MCF 10A (cell line): ENCODE measurements at regions not wholly inside any gene's neighbourhood (a gene's known extent, or its start where the extent isn't known, plus 50 kb on each side); places are given as distances from the start of the nearest gene placed in this dataset.
A peak's percentile ranks its signal among the peaks of the same experiment; 100 is the strongest.

Source experiments
- BruUV-seq: library from RNA; stranded (reverse); fragments of 400-500 nt; replicated peaks from 2 replicates; lab custom pipeline; 2021; lab: Mats Ljungman, UMichigan
- CTCF ChIA-PET: fragments of 300-600 bp; sonication (Branson Sonifier 250); formaldehyde crosslinking; extraction: SDS; loops from one replicate; lab custom pipeline; 2021; ENCODE audit warnings: antibody characterized with exemption, inconsistent platforms; lab: Yijun Ruan, JAX
- POLR2A ChIA-PET: fragments of 300-600, 350-650 bp; sonication (Branson Sonifier 250); formaldehyde crosslinking; extraction: SDS; loops from one replicate; lab custom pipeline; 2020; ENCODE audit warnings: antibody characterized with exemption, inconsistent platforms; lab: Yijun Ruan, JAX
- DNase-seq: peaks from one replicate; pipeline ENCODE4 v3.0.0-alpha.2; 2018; ENCODE audit not compliant: unreplicated experiment
- H3K27ac Mint-ChIP-seq: one replicate; pipeline ENCODE4 v1.8.0; 2022; ENCODE audit warnings: mild to moderate bottlenecking, low read depth, mixed read lengths; ENCODE audit not compliant: unreplicated experiment
- H3K27me3 Mint-ChIP-seq: one replicate; pipeline ENCODE4 v1.8.0; 2022; ENCODE audit warnings: mixed read lengths; ENCODE audit not compliant: insufficient read depth, unreplicated experiment
- H3K36me3 Mint-ChIP-seq: one replicate; pipeline ENCODE4 v1.8.0; 2022; ENCODE audit warnings: mild to moderate bottlenecking, moderate library complexity, mixed read lengths; ENCODE audit not compliant: insufficient read depth, unreplicated experiment
- H3K4me1 Mint-ChIP-seq: one replicate; pipeline ENCODE4 v1.8.0; 2022; ENCODE audit warnings: mixed read lengths; ENCODE audit not compliant: insufficient read depth, unreplicated experiment
- H3K4me3 Mint-ChIP-seq: one replicate; pipeline ENCODE4 v1.8.0; 2022; ENCODE audit warnings: mild to moderate bottlenecking, moderate library complexity, mixed read lengths; ENCODE audit not compliant: unreplicated experiment
- H3K9me3 Mint-ChIP-seq: one replicate; pipeline ENCODE4 v1.8.0; 2022; ENCODE audit warnings: mixed read lengths; ENCODE audit not compliant: unreplicated experiment
- CTCF ChIP-seq: fragments of 200-600 bp; IDR thresholded peaks from one replicate; pipeline ENCODE4 v1.8.0; 2022; ENCODE audit warnings: antibody characterized with exemption, mild to moderate bottlenecking; ENCODE audit not compliant: unreplicated experiment
- intact Hi-C: fragments of 100-400 bp; cut with micrococcal nuclease; formaldehyde crosslinking; loops from 2 replicates; pipeline ENCODE4 v1.14.1; 2022

- H3K27ac Mint-ChIP-seq = no peak overlapping the region
- peaks cover 6% of the 10 kb centered on the region for H3K4me1 Mint-ChIP-seq
- intact Hi-C loops = no loop called here
- no peak for TF ChIP-seq CTCF
- DNase-seq = peak; percentile 4
- CTCF ChIA-PET = no interaction called here
- H3K4me3 Mint-ChIP-seq = no peak overlapping the region
- POLR2A ChIA-PET = no interaction called here
- no peaks in the 10 kb centered on the region for H3K36me3 Mint-ChIP-seq
- H3K9me3 Mint-ChIP-seq = no peaks in the 10 kb centered on the region
- no TSS peak for BruUV-seq
- no peaks in the 10 kb centered on the region for H3K27me3 Mint-ChIP-seq
Observed at GRCh38 chr4:46594661-46595060, 204.7 kb upstream of the GABRA2 start.

GRCh38 chr4:46586566-46586965, 196.6 kb upstream of the GABRA2 start:
- H3K27me3 Mint-ChIP-seq = no peaks in the 10 kb centered on the region
- no peak overlapping the region for H3K27ac Mint-ChIP-seq
- BruUV-seq = no TSS peak
- CTCF ChIA-PET = interaction anchor here (0.7 kb wide), 1 partner anchor 31 kb away, joined by 4 read pairs; no protein-coding TSS in a partner anchor
- H3K4me3 Mint-ChIP-seq = no peak overlapping the region
- H3K4me1 Mint-ChIP-seq = no peaks in the 10 kb centered on the region
- POLR2A ChIA-PET = no interaction called here
- H3K36me3 Mint-ChIP-seq = no peaks in the 10 kb centered on the region
- DNase-seq = no peak
- intact Hi-C loops = no loop called here
- TF ChIP-seq CTCF = no peak
- peaks cover 7% of the 10 kb centered on the region for H3K9me3 Mint-ChIP-seq

- no peak overlapping the region for H3K27ac Mint-ChIP-seq
- no peak overlapping the region for H3K4me3 Mint-ChIP-seq
- no TSS peak for BruUV-seq
- H3K4me1 Mint-ChIP-seq = no peaks in the 10 kb centered on the region
- ChIA-PET POLR2A (no interaction called here), CTCF (no interaction called here)
- no peaks in the 10 kb centered on the region for H3K36me3 Mint-ChIP-seq
- intact Hi-C loops = no loop called here
- DNase-seq = no peak
- TF ChIP-seq CTCF = no peak
- H3K9me3 Mint-ChIP-seq = no peaks in the 10 kb centered on the region
- H3K27me3 Mint-ChIP-seq = no peaks in the 10 kb centered on the region
Observed at GRCh38 chr4:46581677-46582076, 191.7 kb upstream of the GABRA2 start.

- H3K4me3 Mint-ChIP-seq = no peak overlapping the region
- H3K4me1 Mint-ChIP-seq = no peaks in the 10 kb centered on the region
- no peak overlapping the region for H3K27ac Mint-ChIP-seq
- BruUV-seq = no TSS peak
- no peaks in the 10 kb centered on the region for H3K27me3 Mint-ChIP-seq
- TF ChIP-seq CTCF = no peak
- ChIA-PET POLR2A (interaction anchor here (0.6 kb wide), 1 partner anchor 1006 kb away, joined by 3 read pairs; no protein-coding TSS in a partner anchor), CTCF (no interaction called here)
- DNase-seq = no peak
- H3K9me3 Mint-ChIP-seq = no peaks in the 10 kb centered on the region
- intact Hi-C loops = no loop called here
- no peaks in the 10 kb centered on the region for H3K36me3 Mint-ChIP-seq
Observed at GRCh38 chr4:46554760-46555465, 165.0 kb upstream of the GABRA2 start.
